ENCODE measurements at regions not wholly inside any gene's neighbourhood (a gene's known extent, or its start where the extent isn't known, plus 50 kb on each side); places are given as distances from the start of the nearest gene placed in this dataset.

GRCh38 chr5:129400395-129400983, 59.6 kb upstream of the ADAMTS19 start:
- Histone ChIP-seq H3K4me1 (no peaks in the 10 kb centered on the region), H3K4me3 (no peak overlapping the region)
- ATAC-seq = no peak

GRCh38 chr5:129405222-129405621, 54.9 kb upstream of the ADAMTS19 start:
- no peak for DNase-seq

More at GRCh38 chr5:129400395-129400983, 59.6 kb upstream of the ADAMTS19 start:
- DNase-seq = no peak
- no peaks in the 10 kb centered on the region for H3K27me3 ChIP-seq
- H3K36me3 ChIP-seq = no peaks in the 10 kb centered on the region
- intact Hi-C loops (cut with DNase I) = no loop called here
- H3K9me3 ChIP-seq = no peaks in the 10 kb centered on the region
- H3K27ac ChIP-seq = no peak overlapping the region
- TF ChIP-seq CTCF (IDR thresholded peaks at IDR 0.05) = no peak

GRCh38 chr5:129406440-129406839, 53.7 kb upstream of the ADAMTS19 start:
- no peak for TF ChIP-seq CTCF (IDR thresholded peaks at IDR 0.05)
- ATAC-seq (no peak), DNase-seq (no peak)
- H3K36me3 ChIP-seq = no peaks in the 10 kb centered on the region
- no peak overlapping the region for H3K4me3 ChIP-seq
- no peaks in the 10 kb centered on the region for H3K27me3 ChIP-seq
- no peaks in the 10 kb centered on the region for H3K4me1 ChIP-seq
- no peaks in the 10 kb centered on the region for H3K9me3 ChIP-seq
- no peak overlapping the region for H3K27ac ChIP-seq
- intact Hi-C loops (cut with DNase I) = no loop called here

More at GRCh38 chr5:129405222-129405621, 54.9 kb upstream of the ADAMTS19 start:
- Histone ChIP-seq H3K27ac (no peak overlapping the region), H3K4me1 (no peaks in the 10 kb centered on the region), H3K27me3 (no peaks in the 10 kb centered on the region), H3K4me3 (no peak overlapping the region), H3K36me3 (no peaks in the 10 kb centered on the region), H3K9me3 (no peaks in the 10 kb centered on the region)
- intact Hi-C loops (cut with DNase I) = no loop called here
- ATAC-seq = no peak
- TF ChIP-seq CTCF (IDR thresholded peaks at IDR 0.05) = no peak

Small RNA genes in the stretch of these regions (microRNA-seq; reads per million reads assigned to microRNA genes)
- gene MIR4460 = 0 reads per million in 2 donors
